ENCODE measurements at regions not wholly inside any gene's neighbourhood (a gene's known extent, or its start where the extent isn't known, plus 50 kb on each side); places are given as distances from the start of the nearest gene placed in this dataset.

DNA sequence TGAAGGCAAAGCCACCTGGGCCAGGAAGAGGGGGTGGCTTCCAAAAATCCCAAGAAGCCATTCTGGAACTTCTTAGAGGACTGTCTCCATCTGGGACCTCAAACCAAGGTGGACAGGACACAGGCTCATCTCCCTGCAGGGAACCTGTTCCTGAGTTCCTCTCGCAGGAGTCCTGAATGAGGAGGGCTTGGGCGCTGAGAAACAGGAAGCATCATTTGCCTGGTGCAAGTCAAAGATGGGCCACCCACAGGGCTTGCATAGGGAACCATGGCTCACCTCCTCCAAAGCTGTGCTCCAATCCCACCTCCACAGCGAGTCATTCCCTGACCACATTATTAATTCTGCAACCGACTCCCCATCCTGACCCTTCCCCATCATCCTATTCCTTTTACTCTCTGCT lies 55.0 kb upstream of the RPL38 start:
- TF ChIP-seq POLR2AphosphoS5 (IDR thresholded peaks at IDR 0.05) (no peak), POLR2A (IDR thresholded peaks at IDR 0.05) (no peak)
- TF ChIP-seq, protein P1, sequence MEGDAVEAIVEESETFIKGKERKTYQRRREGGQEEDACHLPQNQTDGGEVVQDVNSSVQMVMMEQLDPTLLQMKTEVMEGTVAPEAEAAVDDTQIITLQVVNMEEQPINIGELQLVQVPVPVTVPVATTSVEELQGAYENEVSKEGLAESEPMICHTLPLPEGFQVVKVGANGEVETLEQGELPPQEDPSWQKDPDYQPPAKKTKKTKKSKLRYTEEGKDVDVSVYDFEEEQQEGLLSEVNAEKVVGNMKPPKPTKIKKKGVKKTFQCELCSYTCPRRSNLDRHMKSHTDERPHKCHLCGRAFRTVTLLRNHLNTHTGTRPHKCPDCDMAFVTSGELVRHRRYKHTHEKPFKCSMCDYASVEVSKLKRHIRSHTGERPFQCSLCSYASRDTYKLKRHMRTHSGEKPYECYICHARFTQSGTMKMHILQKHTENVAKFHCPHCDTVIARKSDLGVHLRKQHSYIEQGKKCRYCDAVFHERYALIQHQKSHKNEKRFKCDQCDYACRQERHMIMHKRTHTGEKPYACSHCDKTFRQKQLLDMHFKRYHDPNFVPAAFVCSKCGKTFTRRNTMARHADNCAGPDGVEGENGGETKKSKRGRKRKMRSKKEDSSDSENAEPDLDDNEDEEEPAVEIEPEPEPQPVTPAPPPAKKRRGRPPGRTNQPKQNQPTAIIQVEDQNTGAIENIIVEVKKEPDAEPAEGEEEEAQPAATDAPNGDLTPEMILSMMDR (IDR thresholded peaks at IDR 0.05), result no peak
